NCI-H2171 treated with DMSO at 0.1 percent for 48 hours (cell line): ENCODE measurements at regions not wholly inside any gene's neighbourhood (a gene's known extent, or its start where the extent isn't known, plus 50 kb on each side); places are given as distances from the start of the nearest gene placed in this dataset.
"Not testable (repeated sequence)": the region's sequence is repeated elsewhere in the genome, so short reads cannot be mapped to it uniquely, and the experiment has no call there.

Experiments used
- DNase-seq: peaks from one replicate; lab custom pipeline; 2025; lab: John Stamatoyannopoulos, UW

GRCh38 chr15:94844538-94845389 is 613.4 kb downstream of the MCTP2 start:
- DNase-seq = no peak

GRCh38 chr15:94845390-94845716 is 614.0 kb downstream of the MCTP2 start:
- no peak for DNase-seq

GRCh38 chr15:94847325-94847724 is 616.0 kb downstream of the MCTP2 start:
- DNase-seq = no peak

- no peak for DNase-seq
Measured at GRCh38 chr15:94848054-94848453, 616.7 kb downstream of the MCTP2 start.

GRCh38 chr15:94855018-94855408 is 623.7 kb downstream of the MCTP2 start:
- DNase-seq = no peak

- no peak for DNase-seq
Measured at GRCh38 chr15:94855409-94856266, 624.3 kb downstream of the MCTP2 start.

GRCh38 chr15:94856267-94856854 is 625.0 kb downstream of the MCTP2 start:
- no peak for DNase-seq

- no peak for DNase-seq
Measured at GRCh38 chr15:94857466-94857865, 626.1 kb downstream of the MCTP2 start.

GRCh38 chr15:94858011-94858410 is 626.6 kb downstream of the MCTP2 start:
- no peak for DNase-seq

- no peak for DNase-seq
Measured at GRCh38 chr15:94858449-94858848, 627.1 kb downstream of the MCTP2 start.

- no peak for DNase-seq
Measured at GRCh38 chr15:94858920-94859319, 627.6 kb downstream of the MCTP2 start.

- DNase-seq = no peak
Measured at GRCh38 chr15:94864600-94864999, 633.2 kb downstream of the MCTP2 start.

GRCh38 chr15:94868265-94868664 is 636.9 kb downstream of the MCTP2 start:
- not testable (repeated sequence) for DNase-seq

GRCh38 chr15:94875550-94875949 is 644.2 kb downstream of the MCTP2 start:
- no peak for DNase-seq

GRCh38 chr15:94877833-94878232 is 646.5 kb downstream of the MCTP2 start:
- DNase-seq = no peak

- DNase-seq = no peak
Measured at GRCh38 chr15:94882071-94882712, 650.8 kb downstream of the MCTP2 start.

GRCh38 chr15:94887391-94887790 is 656.0 kb downstream of the MCTP2 start:
- no peak for DNase-seq

- DNase-seq = no peak
Measured at GRCh38 chr15:94889153-94889552, 657.8 kb downstream of the MCTP2 start.

- no peak for DNase-seq
Measured at GRCh38 chr15:94893091-94893490, 661.7 kb downstream of the MCTP2 start.

- no peak for DNase-seq
Measured at GRCh38 chr15:94894056-94894455, 662.7 kb downstream of the MCTP2 start.

GRCh38 chr15:94909510-94909909 is 678.1 kb downstream of the MCTP2 start:
- DNase-seq = no peak

GRCh38 chr15:94910166-94910565 is 678.8 kb downstream of the MCTP2 start:
- no peak for DNase-seq
